ENCODE measurements at regions not wholly inside any gene's neighbourhood (a gene's known extent, or its start where the extent isn't known, plus 50 kb on each side); places are given as distances from the start of the nearest gene placed in this dataset.

DNA sequence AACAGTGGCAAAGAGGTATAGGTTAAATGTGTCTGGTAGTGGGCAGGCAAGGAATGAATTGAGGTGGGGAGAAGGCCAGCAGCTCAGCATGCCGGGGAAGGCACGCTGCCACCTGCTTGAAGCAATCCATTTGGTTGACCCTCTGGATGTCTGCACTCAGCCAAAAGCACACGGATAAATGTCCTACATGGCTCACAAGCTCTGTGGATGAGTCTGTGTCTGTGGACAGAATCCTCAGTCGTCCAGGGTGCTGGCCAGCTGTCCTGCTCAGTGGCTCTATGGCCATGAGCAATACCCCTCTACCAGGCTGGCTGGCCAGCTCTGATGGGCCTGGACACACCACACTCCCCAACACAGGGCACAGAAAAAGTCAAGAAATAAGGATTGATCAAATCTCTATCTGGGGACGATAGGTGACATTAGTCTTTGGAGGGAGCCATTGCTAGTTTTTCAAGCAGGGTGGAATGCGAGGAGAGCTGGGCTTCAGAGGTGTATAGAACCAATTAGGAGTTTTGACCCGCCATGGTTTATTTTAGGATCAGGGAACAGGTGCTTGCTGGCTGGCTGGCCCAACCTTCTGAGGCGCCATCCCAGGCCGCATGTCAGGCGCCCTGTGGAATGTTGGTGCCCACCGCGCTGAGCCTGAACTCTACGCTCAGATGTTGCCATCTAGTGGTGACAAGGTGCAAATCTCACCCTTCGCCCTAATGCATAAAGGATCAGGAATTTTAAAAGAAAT, 493.4 kb downstream of the TNS3 start:
- no peak overlapping the region for H3K27ac ChIP-seq
- no peaks in the 10 kb centered on the region for H3K36me3 ChIP-seq
- ATAC-seq (peak; percentile 95), DNase-seq (peak in 2 of 4 donors; percentile 47 to 72)
- H3K4me3 ChIP-seq: no peak overlapping the region
- TF ChIP-seq, protein P1, sequence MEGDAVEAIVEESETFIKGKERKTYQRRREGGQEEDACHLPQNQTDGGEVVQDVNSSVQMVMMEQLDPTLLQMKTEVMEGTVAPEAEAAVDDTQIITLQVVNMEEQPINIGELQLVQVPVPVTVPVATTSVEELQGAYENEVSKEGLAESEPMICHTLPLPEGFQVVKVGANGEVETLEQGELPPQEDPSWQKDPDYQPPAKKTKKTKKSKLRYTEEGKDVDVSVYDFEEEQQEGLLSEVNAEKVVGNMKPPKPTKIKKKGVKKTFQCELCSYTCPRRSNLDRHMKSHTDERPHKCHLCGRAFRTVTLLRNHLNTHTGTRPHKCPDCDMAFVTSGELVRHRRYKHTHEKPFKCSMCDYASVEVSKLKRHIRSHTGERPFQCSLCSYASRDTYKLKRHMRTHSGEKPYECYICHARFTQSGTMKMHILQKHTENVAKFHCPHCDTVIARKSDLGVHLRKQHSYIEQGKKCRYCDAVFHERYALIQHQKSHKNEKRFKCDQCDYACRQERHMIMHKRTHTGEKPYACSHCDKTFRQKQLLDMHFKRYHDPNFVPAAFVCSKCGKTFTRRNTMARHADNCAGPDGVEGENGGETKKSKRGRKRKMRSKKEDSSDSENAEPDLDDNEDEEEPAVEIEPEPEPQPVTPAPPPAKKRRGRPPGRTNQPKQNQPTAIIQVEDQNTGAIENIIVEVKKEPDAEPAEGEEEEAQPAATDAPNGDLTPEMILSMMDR (IDR thresholded peaks at IDR 0.05): peak; percentile 81 to 82
- intact Hi-C loops (cut with DNase I): loop anchor here in 1 of 2 donors (10.0 kb wide), 1 partner anchor 1174 kb away; no protein-coding TSS in a partner anchor
- H3K4me1 ChIP-seq: no peaks in the 10 kb centered on the region
- H3K27me3 ChIP-seq: no peaks in the 10 kb centered on the region
- H3K9me3 ChIP-seq: no peaks in the 10 kb centered on the region

DNA sequence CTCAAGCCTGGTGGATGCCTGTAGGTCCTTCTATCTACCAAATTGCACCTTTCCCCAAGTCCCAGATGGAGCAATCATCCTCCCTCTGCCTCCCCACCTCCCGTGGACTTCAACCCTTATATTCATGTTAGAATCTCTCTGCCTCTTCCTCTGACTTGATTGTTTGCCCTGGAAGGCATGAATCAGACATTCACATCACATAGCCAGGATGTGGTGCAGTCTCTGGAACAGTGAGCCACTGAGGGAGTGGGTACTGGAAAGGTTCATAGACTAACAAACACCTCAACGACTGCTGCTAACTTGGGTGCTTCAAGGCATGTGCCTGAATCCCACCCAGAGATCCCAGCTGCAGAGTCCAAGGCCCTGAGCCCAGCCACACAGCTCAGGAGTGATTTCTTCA, 494.0 kb downstream of the TNS3 start:
- Histone ChIP-seq H3K36me3 (no peaks in the 10 kb centered on the region), H3K27me3 (no peaks in the 10 kb centered on the region), H3K4me1 (no peaks in the 10 kb centered on the region), H3K27ac (no peak overlapping the region), H3K9me3 (no peaks in the 10 kb centered on the region), H3K4me3 (no peak overlapping the region)
- DNase-seq: no peak
- TF ChIP-seq, protein P1 (IDR thresholded peaks at IDR 0.05): no peak
- intact Hi-C loops (cut with DNase I): loop anchor here in 1 of 2 donors (10.0 kb wide), 1 partner anchor 1173 kb away; no protein-coding TSS in a partner anchor
- no peak for ATAC-seq

DNA sequence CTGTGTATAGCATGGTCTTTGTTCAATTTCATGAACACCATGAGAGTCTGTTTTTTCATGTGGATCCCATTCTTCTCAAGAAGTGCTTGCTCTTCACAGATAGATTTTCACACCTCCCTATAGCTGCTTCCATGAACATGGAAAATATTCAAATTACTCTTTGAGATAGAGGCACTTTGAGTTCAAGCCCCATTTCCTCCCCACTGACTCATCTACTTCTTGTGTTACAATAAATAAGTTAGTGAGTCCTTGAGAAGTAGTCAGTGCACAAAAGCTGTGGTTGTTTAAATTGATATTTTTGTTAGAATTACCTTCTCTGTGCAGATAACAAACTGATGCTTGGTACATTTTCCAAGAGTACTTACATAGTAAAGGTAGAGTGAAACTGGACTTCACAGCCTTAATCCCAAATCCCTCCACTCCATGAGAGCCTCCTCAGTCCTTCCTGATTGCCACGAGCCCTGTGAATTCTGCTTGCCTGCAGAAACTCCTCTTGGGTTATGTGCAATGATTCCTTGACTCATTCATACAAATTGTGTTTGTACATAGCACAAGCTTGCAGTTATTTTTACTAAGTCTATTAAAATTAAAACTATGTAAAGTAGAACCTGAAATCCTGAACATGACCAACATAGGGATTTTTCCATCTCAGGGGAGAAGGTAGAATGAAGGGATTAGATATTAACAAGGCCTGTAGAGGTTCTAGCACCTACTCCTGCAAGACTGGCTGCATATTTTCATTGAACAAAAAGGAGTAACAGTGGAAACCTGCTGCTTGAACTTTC, 496.2 kb downstream of the TNS3 start:
- TF ChIP-seq, protein P1 (IDR thresholded peaks at IDR 0.05): no peak
- intact Hi-C loops (cut with DNase I): loop anchor here in 1 of 2 donors (10.0 kb wide), 1 partner anchor 1171 kb away; no protein-coding TSS in a partner anchor

DNA sequence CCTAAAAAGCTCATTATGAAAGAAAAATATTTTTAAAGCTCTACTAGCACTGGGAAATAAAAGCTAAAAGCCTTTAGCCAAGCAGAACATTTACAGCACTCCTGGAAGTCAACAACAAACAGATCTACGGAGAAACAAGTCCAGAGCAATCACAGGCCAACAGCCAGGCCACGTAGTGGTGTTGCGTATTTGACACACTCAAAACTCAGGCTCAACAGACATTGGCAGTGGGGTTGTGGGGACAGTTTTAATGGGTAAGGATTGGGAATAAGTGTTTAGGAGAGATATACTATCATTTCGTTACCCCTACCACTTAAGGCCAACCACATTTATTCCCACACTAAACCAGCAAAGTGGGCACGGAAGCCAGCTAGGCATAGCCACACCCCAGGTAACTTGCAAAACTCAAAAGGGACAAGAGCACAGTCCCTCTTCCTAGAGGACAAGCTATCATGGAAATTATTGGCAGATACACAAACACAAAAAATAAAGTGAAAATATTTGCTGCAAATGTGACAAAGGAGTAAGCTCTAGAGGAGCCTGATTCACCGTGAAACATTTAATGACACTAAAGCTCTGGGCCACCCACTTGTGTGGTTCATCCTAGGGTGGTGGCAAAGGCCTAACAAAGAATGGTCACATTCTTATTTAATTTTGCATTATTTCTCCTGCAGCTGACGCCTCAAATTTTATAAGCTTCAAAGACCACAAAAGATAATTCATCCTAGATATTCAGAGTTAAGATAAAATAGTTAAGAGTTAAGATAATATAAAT, 498.2 kb downstream of the TNS3 start:
- ATAC-seq (no peak), DNase-seq (no peak)
- H3K9me3 ChIP-seq: no peaks in the 10 kb centered on the region
- TF ChIP-seq, protein P1 (IDR thresholded peaks at IDR 0.05): no peak
- no peaks in the 10 kb centered on the region for H3K4me1 ChIP-seq
- H3K27me3 ChIP-seq: no peaks in the 10 kb centered on the region
- H3K27ac ChIP-seq: no peak overlapping the region
- H3K36me3 ChIP-seq: no peaks in the 10 kb centered on the region
- intact Hi-C loops (cut with DNase I): loop anchor here in 1 of 2 donors (10.0 kb wide), 1 partner anchor 1169 kb away; no protein-coding TSS in a partner anchor
- H3K4me3 ChIP-seq: no peak overlapping the region

More for the DNA sequence above, 496.2 kb downstream of the TNS3 start:
- no peaks in the 10 kb centered on the region for H3K9me3 ChIP-seq
- ATAC-seq (no peak), DNase-seq (no peak)
- H3K27me3 ChIP-seq: no peaks in the 10 kb centered on the region
- no peaks in the 10 kb centered on the region for H3K4me1 ChIP-seq
- H3K36me3 ChIP-seq: no peaks in the 10 kb centered on the region
- no peak overlapping the region for H3K4me3 ChIP-seq
- no peak overlapping the region for H3K27ac ChIP-seq

All from left lung (tissue), 4 donors.